Hepatic stellate cell (primary cell): ENCODE measurements at regions not wholly inside any gene's neighbourhood (a gene's known extent, or its start where the extent isn't known, plus 50 kb on each side); places are given as distances from the start of the nearest gene placed in this dataset.

Experiments used
- DNase-seq: peaks from one replicate; pipeline ENCODE4 v3.0.0; 2011; ENCODE audit warnings: low spot score

GRCh38 chr13:84445776-84446175 lies 563.5 kb upstream of the SLITRK1 start:
- no peak for DNase-seq

DNA sequence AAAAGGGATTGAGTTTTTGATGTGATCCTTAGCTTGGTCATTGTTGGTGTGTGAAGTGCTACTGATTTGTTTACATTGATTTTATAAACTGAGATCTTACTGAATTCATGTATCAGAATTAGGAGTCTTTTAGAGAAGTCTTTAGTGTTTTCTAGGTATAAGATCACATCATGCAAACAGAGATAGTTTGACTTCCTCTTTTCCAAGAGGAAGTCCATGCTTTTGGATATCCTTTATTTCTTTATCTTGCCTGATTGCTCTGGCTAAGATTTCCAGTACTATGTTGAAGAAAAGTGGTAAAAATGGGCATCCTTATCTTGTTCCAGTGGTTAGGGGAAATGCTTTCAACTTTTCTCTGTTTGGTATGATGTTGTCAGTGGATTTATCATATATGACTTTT lies 561.2 kb upstream of the SLITRK1 start:
- DNase-seq = no peak

- no peak for DNase-seq
Observed at GRCh38 chr13:84439108-84439507, 556.8 kb upstream of the SLITRK1 start.

DNA sequence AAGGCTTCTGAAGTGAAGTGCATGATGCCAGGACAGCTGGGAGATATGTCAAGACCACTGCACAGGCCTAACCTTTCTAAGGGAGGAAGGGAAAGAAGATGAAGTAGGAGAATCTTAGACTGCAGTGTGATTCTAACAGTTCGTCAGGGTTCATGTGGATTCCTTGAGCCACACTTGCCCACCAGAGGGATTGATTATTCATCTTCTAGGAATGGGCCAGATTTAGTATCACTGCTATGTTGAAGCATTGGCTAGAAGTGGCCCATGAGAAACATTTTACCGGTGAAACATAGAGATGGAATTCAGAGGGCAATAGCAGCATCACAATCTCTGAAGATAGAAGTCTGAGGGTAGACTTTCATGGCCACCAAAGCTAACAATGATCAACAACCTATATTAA lies 550.8 kb upstream of the SLITRK1 start:
- DNase-seq = peak; percentile 11

GRCh38 chr13:84431646-84432045 lies 549.4 kb upstream of the SLITRK1 start:
- no peak for DNase-seq

DNA sequence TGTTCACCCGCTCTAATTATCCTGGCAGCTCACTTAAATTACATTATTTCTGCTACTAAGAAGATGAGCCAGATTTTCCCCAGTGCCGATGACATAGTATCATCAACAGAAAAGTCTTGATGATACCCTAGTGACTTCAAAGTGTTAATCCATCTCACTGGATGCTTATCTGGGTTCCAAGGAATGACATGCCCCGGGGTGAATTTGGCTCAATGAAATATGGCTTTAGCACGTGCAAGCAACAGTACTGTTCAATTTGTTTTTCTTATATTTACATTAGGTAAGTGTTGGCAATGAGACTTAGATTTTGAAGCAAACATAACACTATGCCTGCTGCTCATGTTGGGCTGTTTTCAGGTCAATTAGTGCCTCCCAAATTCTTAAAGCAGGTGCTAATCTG lies 548.2 kb upstream of the SLITRK1 start:
- DNase-seq = no peak

DNA sequence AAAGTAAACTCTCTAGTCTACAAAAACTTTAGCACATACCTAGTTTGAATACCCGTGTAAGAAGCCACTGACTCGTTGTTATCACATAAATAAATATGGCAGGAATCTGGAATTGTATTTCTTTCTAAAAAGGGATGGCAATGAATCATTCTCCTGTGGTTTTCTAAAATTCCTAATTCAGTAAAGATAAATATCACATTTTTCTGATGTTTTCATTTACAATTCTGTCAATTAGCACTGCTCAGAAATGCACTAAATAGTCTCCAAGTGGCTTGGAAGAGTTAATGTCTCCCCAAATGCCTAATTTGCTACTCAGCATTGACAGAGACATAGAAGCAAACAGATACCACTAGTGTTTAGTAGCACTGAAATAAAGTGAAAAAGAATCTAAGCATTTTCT lies 547.7 kb upstream of the SLITRK1 start:
- no peak for DNase-seq

- no peak for DNase-seq
Observed at GRCh38 chr13:84418041-84418440, 535.8 kb upstream of the SLITRK1 start.

- DNase-seq = no peak
Observed at GRCh38 chr13:84417416-84417815, 535.1 kb upstream of the SLITRK1 start.

DNA sequence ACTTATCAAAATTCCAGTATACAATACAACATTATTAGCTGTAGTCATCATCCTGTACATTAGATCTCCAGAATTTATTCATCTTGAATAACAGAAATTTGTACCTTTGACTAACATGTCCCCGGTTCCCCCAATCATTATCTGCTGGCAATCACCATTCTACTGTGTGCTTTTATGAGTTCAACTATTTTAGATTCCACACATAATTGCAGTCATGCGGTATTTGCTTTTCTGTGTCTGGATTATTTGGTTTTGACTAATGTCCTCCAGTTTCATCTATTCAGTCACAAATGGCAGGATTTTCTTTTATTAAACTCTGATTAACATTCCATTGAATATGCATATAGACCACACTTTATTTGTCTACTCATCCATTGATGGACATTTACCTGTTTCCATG lies 530.7 kb upstream of the SLITRK1 start:
- DNase-seq = no peak

DNA sequence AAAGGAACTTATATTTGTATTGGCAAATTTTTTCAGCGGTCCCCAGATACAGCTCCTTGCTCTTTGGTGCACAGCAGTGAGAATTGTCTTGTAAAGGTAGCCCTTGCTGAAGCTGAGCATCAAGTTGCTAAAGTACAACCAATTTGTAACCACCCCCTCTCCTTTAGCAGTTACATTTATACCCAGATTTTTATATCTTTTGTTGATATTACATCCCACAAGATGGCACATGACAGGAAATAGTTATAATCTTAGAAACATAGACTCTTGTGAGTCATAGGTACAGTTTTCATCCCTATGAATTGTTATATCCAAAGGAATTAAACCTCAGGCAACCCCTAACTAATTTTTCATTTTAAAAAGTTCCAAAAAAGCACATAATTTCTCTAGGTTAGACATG lies 523.0 kb upstream of the SLITRK1 start:
- DNase-seq = peak; percentile 2

DNA sequence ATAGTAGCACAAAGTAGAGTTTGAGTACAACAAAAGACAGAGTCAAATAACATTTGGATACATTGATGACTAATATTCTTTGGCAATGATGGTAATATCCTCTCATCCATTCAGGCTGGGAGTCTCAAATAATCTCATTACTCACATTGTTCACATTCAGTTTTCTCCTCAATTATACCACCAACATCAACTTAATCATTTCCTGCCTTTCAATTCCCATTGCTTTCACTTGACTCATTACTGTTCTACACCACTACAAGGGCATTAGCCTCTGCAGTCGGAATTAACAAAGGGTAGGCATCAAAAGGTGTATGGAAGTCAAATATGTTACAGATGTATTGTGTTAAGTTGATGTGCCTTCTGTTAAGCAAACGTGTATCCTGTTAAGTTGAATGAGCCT lies 518.4 kb upstream of the SLITRK1 start:
- DNase-seq = peak; percentile 1

- DNase-seq = no peak
Observed at GRCh38 chr13:84399320-84400085, 517.2 kb upstream of the SLITRK1 start.

- DNase-seq = no peak
Observed at GRCh38 chr13:84393981-84394625, 511.8 kb upstream of the SLITRK1 start.

GRCh38 chr13:84380866-84381265 lies 498.6 kb upstream of the SLITRK1 start:
- DNase-seq = no peak

DNA sequence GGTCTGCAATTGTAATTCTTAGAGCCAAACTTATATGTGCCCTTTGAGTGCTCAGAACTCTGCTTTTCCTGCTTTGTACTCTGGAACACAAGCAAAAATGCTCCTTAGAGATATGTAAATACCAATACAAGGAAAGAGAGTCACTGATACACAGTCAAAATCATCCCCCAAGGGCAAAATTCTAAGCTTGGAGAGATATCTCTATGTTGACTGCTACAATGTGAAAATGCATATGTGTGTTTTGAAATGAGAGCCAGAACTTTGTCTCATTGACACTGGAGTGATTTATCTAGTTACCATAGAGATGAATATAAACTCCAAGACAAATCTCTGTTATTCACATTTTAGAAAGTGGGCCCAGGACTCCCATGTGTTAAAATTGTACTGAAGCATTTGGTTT lies 494.8 kb upstream of the SLITRK1 start:
- DNase-seq = no peak

- no peak for DNase-seq
Observed at GRCh38 chr13:84366506-84366905, 484.2 kb upstream of the SLITRK1 start.

DNA sequence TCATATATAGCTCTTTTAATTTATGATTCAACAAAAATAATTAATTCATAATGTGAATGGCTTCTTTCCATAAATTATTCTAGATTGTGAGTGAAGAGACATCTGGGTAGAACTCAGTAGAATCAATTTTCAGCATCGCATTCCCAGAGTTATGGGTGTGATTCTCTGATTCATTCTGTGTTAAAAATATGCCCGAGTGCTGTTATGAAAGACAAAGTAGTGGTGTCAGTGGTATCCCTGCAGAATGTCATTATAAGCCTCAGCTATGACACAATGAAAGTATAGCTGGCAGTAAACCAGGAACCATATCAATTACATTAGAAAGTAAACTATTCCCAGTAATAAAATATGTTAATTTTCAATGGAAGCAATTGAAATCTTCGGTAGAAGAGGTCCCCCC lies 480.5 kb upstream of the SLITRK1 start:
- peak; percentile 2 for DNase-seq

DNA sequence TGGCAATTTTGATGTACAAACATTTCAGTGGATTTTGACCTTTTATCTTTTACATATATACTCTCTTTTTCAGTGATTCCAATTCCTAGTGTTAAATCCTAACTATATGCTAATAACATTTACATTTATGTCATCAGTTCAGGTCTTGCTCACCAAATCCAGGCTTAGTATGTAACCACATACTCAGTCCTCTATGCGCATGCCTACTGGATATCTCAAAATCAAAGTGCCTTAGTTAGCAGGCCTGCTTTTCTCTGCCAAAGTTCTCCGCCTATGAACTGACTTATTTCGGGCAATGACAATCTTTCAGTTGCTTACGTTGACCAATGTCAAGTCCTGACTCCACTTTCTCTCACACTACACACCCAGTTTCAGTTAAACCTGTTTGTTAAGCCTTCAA lies 478.5 kb upstream of the SLITRK1 start:
- DNase-seq = no peak

- no peak for DNase-seq
Observed at GRCh38 chr13:84358601-84359000, 476.3 kb upstream of the SLITRK1 start.

DNA sequence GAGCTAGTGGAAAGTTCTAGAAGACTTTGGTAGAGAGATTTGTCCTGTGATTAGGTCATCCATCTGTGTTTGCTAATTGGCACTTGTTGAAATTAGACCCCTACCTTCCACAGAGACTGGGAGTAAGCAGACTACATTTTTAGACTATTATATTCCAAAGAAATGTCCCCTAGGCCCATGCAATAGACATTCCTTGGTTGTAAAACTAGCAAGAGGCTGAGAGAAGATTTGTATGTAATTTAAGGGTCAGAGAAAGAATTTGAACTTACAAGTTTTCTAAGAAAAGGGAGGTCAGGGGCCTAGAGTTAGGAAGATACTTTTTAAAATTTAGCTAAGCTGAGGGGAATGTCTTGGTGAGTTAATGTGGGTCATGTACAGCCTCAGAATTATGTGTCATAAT lies 470.7 kb upstream of the SLITRK1 start:
- no peak for DNase-seq

DNA sequence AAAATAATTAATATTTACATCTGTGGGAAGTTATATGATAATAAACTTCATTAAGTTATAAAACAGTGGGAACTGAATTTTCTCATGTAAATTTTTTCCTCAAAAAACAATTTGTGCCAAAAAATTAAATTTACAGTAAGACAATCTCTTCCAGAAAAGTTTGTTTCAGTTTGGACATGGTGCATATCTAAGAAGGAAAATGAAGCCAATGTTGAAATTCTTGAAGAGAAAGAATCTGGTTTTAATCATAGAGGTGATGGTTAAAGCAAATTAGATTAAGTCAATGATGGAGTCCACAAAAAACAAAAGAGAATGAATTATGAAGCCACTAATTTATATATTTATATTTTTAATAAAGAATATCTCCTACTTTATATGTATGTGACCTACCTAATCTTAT lies 457.2 kb upstream of the SLITRK1 start:
- no peak for DNase-seq

- DNase-seq = no peak
Observed at GRCh38 chr13:84332346-84332745, 450.1 kb upstream of the SLITRK1 start.

DNA sequence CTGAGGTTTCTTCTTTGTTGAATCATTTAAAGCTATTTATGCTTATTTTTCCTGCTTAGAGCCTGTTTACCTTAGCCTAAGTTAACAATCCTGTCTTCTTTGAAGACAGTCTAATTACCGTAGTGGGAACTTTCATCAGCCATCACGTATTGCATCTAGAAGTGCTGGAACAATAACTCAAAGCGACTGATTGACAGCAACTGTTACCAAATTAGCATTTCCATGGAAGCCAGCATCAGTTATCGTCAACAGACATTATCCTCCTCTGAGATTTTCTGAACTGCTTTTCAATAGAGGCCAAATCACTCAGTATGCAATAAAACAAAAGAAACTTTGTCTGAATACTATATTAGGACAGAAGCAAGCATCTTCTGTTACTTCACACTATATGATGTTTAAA lies 433.3 kb upstream of the SLITRK1 start:
- no peak for DNase-seq
